ENCODE measurements at regions not wholly inside any gene's neighbourhood (a gene's known extent, or its start where the extent isn't known, plus 50 kb on each side); places are given as distances from the start of the nearest gene placed in this dataset.

DNA sequence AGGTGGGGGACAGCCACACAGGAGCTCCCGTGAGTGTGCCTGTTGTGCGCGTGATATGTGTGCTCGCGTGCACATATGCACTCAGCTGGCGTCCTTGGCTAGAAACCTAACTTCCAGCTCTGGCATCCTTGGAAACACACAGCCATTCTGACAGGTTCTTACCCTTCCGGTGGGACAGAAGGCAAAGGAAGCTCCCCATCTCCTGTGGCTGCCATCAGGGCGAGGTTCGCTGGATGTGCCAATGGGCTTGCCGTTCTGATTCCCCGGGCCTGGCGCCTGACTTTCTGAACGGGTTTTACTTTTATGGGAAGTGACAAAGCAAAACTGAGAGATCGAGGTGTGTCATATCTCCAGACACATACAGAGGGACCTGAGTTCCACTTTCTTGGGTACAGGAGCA is 124.7 kb downstream of the PAPOLA start:
- H3K4me3 ChIP-seq (ENCODE audit: control insufficient read depth, low read depth, low read length): no peak overlapping the region
- DNase-seq (ENCODE audit: low read depth): no peak
- no peak for TF ChIP-seq CTCF (conservative IDR thresholded peaks at IDR 0.05; ENCODE audit: control insufficient read depth, insufficient read depth, low read depth, low read length)

- no peak for TF ChIP-seq CTCF (conservative IDR thresholded peaks at IDR 0.05; ENCODE audit: control insufficient read depth, insufficient read depth, low read depth, low read length)
These were observed 125.2 kb downstream of the PAPOLA start for GRCh38 chr14:96627386-96627785.

GRCh38 chr14:96627811-96628775 is 125.9 kb downstream of the PAPOLA start:
- H3K4me3 ChIP-seq (ENCODE audit: control insufficient read depth, low read depth, low read length): no peak overlapping the region
- no peak for DNase-seq (ENCODE audit: low read depth)
- no peak for TF ChIP-seq CTCF (conservative IDR thresholded peaks at IDR 0.05; ENCODE audit: control insufficient read depth, insufficient read depth, low read depth, low read length)

More at GRCh38 chr14:96627386-96627785, 125.2 kb downstream of the PAPOLA start:
- no peak for DNase-seq (ENCODE audit: low read depth)
- no peak overlapping the region for H3K4me3 ChIP-seq (ENCODE audit: control insufficient read depth, low read depth, low read length)

- no peak for DNase-seq (ENCODE audit: low read depth)
- no peak for TF ChIP-seq CTCF (conservative IDR thresholded peaks at IDR 0.05; ENCODE audit: control insufficient read depth, insufficient read depth, low read depth, low read length)
- H3K4me3 ChIP-seq (ENCODE audit: control insufficient read depth, low read depth, low read length): no peak overlapping the region
These were observed 126.9 kb downstream of the PAPOLA start for GRCh38 chr14:96629082-96629481.

DNA sequence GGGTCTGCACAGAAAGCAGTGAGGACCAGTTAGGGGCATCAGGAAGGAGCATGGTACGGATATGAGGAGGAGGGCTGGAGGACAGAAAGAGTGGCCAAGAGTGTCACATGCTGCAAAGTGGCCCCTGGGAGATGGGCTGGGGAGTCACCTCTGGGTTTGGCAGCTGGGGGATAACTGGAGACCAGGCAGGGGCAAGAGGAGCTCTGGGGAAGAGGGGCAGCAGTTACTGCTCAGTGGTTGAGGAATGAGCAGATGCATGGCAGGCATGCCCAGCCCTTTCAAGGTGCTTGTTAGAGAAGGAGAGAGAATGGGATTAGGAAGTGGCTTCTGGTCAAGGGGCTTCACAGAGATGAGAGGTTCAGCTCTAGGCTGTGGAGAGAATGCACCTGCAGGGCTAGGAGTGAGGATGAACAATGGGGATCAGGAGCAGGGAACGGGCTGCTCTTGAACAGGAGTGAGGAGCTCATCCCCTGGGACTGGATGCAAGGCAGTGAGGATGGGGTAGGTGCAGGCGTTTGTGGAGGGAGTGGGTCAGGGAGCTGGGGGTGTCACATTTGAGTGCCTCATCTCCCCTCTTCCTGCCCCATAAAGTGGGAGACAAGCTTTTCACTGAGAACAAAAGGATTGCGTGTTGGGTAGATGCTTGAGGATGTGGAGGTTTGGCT is 127.5 kb downstream of the PAPOLA start:
- H3K4me3 ChIP-seq (ENCODE audit: control insufficient read depth, low read depth, low read length): no peak overlapping the region
- no peak for DNase-seq (ENCODE audit: low read depth)
- no peak for TF ChIP-seq CTCF (conservative IDR thresholded peaks at IDR 0.05; ENCODE audit: control insufficient read depth, insufficient read depth, low read depth, low read length)

DNA sequence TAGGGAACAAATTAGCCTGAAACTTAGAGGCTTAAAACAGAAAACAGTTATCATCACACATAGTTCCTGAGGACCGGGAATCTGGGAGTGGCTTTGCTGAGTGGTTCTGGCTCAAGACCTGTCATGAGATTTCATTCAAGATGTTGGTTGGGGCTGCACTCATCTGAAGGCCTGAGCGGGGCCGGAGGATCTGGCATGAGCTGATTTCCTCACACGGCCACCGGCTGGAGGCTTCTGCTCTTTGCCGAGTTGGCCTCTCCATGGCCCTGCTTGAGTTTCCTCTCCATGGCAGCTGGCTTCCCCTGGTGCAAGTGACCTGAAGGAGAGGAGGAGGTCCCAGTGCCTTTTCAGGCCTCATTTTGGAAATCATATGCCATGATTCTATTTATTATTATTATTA is 128.1 kb downstream of the PAPOLA start:
- H3K4me3 ChIP-seq (ENCODE audit: control insufficient read depth, low read depth, low read length): no peak overlapping the region
- DNase-seq (ENCODE audit: low read depth): no peak
- no peak for TF ChIP-seq CTCF (conservative IDR thresholded peaks at IDR 0.05; ENCODE audit: control insufficient read depth, insufficient read depth, low read depth, low read length)
